Effector memory CD4-positive, alpha-beta T cell (primary cell): ENCODE measurements at regions not wholly inside any gene's neighbourhood (a gene's known extent, or its start where the extent isn't known, plus 50 kb on each side); places are given as distances from the start of the nearest gene placed in this dataset.
A peak's percentile ranks its signal among the peaks of the same experiment; 100 is the strongest.
"Not testable (repeated sequence)": the region's sequence is repeated elsewhere in the genome, so short reads cannot be mapped to it uniquely, and the experiment has no call there.

Experiments
- DNase-seq, 3 donors: peaks; one replicate each; pipeline ENCODE4 v3.0.0-alpha.2; 2020
- H3K27ac ChIP-seq: 2 replicates; pipeline ENCODE4 v1.7.0; 2013; ENCODE audit warnings: mild to moderate bottlenecking, low read length, moderate library complexity; ENCODE audit not compliant: insufficient read depth, poor library complexity, severe bottlenecking
- H3K27me3 ChIP-seq: replicated peaks from 2 replicates; pipeline ENCODE4 v1.7.0; 2013; ENCODE audit warnings: mild to moderate bottlenecking, low read length; ENCODE audit not compliant: insufficient read depth, control insufficient read depth, poor library complexity, severe bottlenecking
- H3K36me3 ChIP-seq: 2 replicates; pipeline ENCODE4 v1.7.0; 2013; ENCODE audit warnings: mild to moderate bottlenecking, low read length, moderate library complexity; ENCODE audit not compliant: control insufficient read depth, insufficient read depth
- H3K4me1 ChIP-seq: 2 replicates; pipeline ENCODE4 v1.7.0; 2013; ENCODE audit warnings: low read length, mild to moderate bottlenecking; ENCODE audit not compliant: control insufficient read depth, insufficient read depth, poor library complexity, severe bottlenecking
- H3K4me3 ChIP-seq: 2 replicates; pipeline ENCODE4 v1.7.0; 2013; ENCODE audit warnings: low read length, low read depth, mild to moderate bottlenecking; ENCODE audit not compliant: insufficient read depth, poor library complexity, severe bottlenecking
- H3K9me3 ChIP-seq: 2 replicates; pipeline ENCODE4 v1.7.0; 2013; ENCODE audit warnings: mild to moderate bottlenecking, low read length, moderate library complexity; ENCODE audit not compliant: control insufficient read depth

GRCh38 chr9:72454871-72455491 is 66.4 kb upstream of the TMC1 start:
- no peak overlapping the region for H3K4me3 ChIP-seq
- H3K27ac ChIP-seq = no peak overlapping the region
- no peaks in the 10 kb centered on the region for H3K9me3 ChIP-seq
- H3K27me3 ChIP-seq = no peaks in the 10 kb centered on the region
- no peak for DNase-seq
- no peaks in the 10 kb centered on the region for H3K36me3 ChIP-seq
- H3K4me1 ChIP-seq = peaks cover 5% of the 10 kb centered on the region

- no peak overlapping the region for H3K4me3 ChIP-seq
- no peaks in the 10 kb centered on the region for H3K27me3 ChIP-seq
- H3K27ac ChIP-seq = no peak overlapping the region
- no peak for DNase-seq
- no peaks in the 10 kb centered on the region for H3K9me3 ChIP-seq
- H3K4me1 ChIP-seq = peaks cover 2% of the 10 kb centered on the region
- H3K36me3 ChIP-seq = no peaks in the 10 kb centered on the region
These were observed 67.6 kb upstream of the TMC1 start for GRCh38 chr9:72453797-72454196.

GRCh38 chr9:72446241-72446640 is 75.2 kb upstream of the TMC1 start:
- not testable (repeated sequence) for H3K4me1 ChIP-seq, H3K9me3 ChIP-seq, H3K27me3 ChIP-seq, DNase-seq, H3K27ac ChIP-seq, H3K36me3 ChIP-seq, H3K4me3 ChIP-seq

- Histone ChIP-seq H3K4me3 (no peak overlapping the region), H3K9me3 (no peaks in the 10 kb centered on the region), H3K27me3 (no peaks in the 10 kb centered on the region), H3K27ac (no peak overlapping the region), H3K4me1 (peaks cover 6% of the 10 kb centered on the region), H3K36me3 (no peaks in the 10 kb centered on the region)
- DNase-seq = no peak
These were observed 76.0 kb upstream of the TMC1 start for GRCh38 chr9:72445306-72445995.

GRCh38 chr9:72444435-72444834 is 77.0 kb upstream of the TMC1 start:
- no peaks in the 10 kb centered on the region for H3K9me3 ChIP-seq
- H3K36me3 ChIP-seq = no peaks in the 10 kb centered on the region
- H3K4me3 ChIP-seq = no peak overlapping the region
- no peaks in the 10 kb centered on the region for H3K27me3 ChIP-seq
- no peak for DNase-seq
- peak overlapping the region; percentile 33 for H3K27ac ChIP-seq
- H3K4me1 ChIP-seq = peaks cover 6% of the 10 kb centered on the region

- H3K27me3 ChIP-seq = no peaks in the 10 kb centered on the region
- H3K4me3 ChIP-seq = no peak overlapping the region
- H3K4me1 ChIP-seq = peaks cover 6% of the 10 kb centered on the region
- H3K36me3 ChIP-seq = no peaks in the 10 kb centered on the region
- DNase-seq = no peak
- peak overlapping the region; percentile 33 for H3K27ac ChIP-seq
- H3K9me3 ChIP-seq = no peaks in the 10 kb centered on the region
These were observed 77.6 kb upstream of the TMC1 start for GRCh38 chr9:72443855-72444254.

- Histone ChIP-seq H3K36me3 (no peaks in the 10 kb centered on the region), H3K4me1 (peaks cover 6% of the 10 kb centered on the region), H3K27ac (no peak overlapping the region), H3K27me3 (no peaks in the 10 kb centered on the region), H3K4me3 (no peak overlapping the region), H3K9me3 (no peaks in the 10 kb centered on the region)
- no peak for DNase-seq
These were observed 77.0 kb upstream of the ZFAND5 start for GRCh38 chr9:72441848-72442607.

- H3K4me1 ChIP-seq = peaks cover 6% of the 10 kb centered on the region
- H3K9me3 ChIP-seq = no peaks in the 10 kb centered on the region
- H3K36me3 ChIP-seq = no peaks in the 10 kb centered on the region
- H3K4me3 ChIP-seq = no peak overlapping the region
- no peaks in the 10 kb centered on the region for H3K27me3 ChIP-seq
- H3K27ac ChIP-seq = no peak overlapping the region
- DNase-seq = no peak
These were observed 76.2 kb upstream of the ZFAND5 start for GRCh38 chr9:72440992-72441847.

GRCh38 chr9:72440378-72440777 is 75.4 kb upstream of the ZFAND5 start:
- H3K27me3 ChIP-seq = no peaks in the 10 kb centered on the region
- no peak for DNase-seq
- H3K4me3 ChIP-seq = no peak overlapping the region
- H3K27ac ChIP-seq = no peak overlapping the region
- H3K4me1 ChIP-seq = peaks cover 6% of the 10 kb centered on the region
- H3K9me3 ChIP-seq = no peaks in the 10 kb centered on the region
- no peaks in the 10 kb centered on the region for H3K36me3 ChIP-seq
